GM12878 (cell line): ENCODE measurements at regions not wholly inside any gene's neighbourhood (a gene's known extent, or its start where the extent isn't known, plus 50 kb on each side); places are given as distances from the start of the nearest gene placed in this dataset.

ENCODE experiments used
- BRCA1 ChIP-seq: IDR thresholded peaks from 2 replicates; pipeline ENCODE4 v1.6.1; 2011; ENCODE audit warnings: low read depth, low read length, improper control_type of control experiment
- EED ChIP-seq: sonication (generic); IDR thresholded peaks from 2 replicates; pipeline ENCODE4 v1.6.1; 2016; ENCODE audit warnings: antibody characterized with exemption, low read depth
- EP300 ChIP-seq, 2 experiments: fragments of 150-350 bp in 1 of 2; IDR thresholded peaks; 2 replicates each; pipeline ENCODE4 v1.6.1; 2011 to 2012; ENCODE audit warnings: low read depth in 2 of 2, low read length in 2 of 2, borderline replicate concordance in 1 of 2, improper control_type of control experiment in 1 of 2, inconsistent platforms in 1 of 2; ENCODE audit not compliant: control insufficient read depth in 1 of 2
- EZH2 ChIP-seq: IDR thresholded peaks from 2 replicates; pipeline ENCODE4 v1.6.1; 2012; ENCODE audit warnings: low read depth, mild to moderate bottlenecking, control low read depth, inconsistent platforms, low read length, borderline replicate concordance; ENCODE audit not compliant: control insufficient read depth
- MYC ChIP-seq: IDR thresholded peaks from 2 replicates; pipeline ENCODE4 v1.6.1; 2011; ENCODE audit warnings: mild to moderate bottlenecking, low read length, moderate library complexity, inconsistent platforms; ENCODE audit not compliant: insufficient read depth, insufficient replicate concordance, insufficient read length, severe bottlenecking
- NR2C1 ChIP-seq: fragments of 450-650 bp; IDR thresholded peaks from 2 replicates; pipeline ENCODE4 v1.6.1; 2017; ENCODE audit warnings: antibody characterized with exemption, mild to moderate bottlenecking, moderate library complexity
- POLR2A ChIP-seq: IDR thresholded peaks from 2 replicates; pipeline ENCODE4 v1.6.1; 2011; ENCODE audit warnings: low read depth, mild to moderate bottlenecking, low read length
- TCF7 ChIP-seq: IDR thresholded peaks from 2 replicates; pipeline ENCODE4 v1.6.1; 2014; ENCODE audit warnings: antibody characterized with exemption, borderline replicate concordance
- TF ChIP-seq, protein P1 (sequence below): IDR thresholded peaks from 2 replicates; pipeline ENCODE4 v1.6.1; 2012; ENCODE audit warnings: mild to moderate bottlenecking, low read depth, low read length
- TF ChIP-seq, protein P2 (sequence below), 3 experiments: IDR thresholded peaks in 2 of 3; conservative IDR thresholded peaks in 1 of 3; 2 replicates each; pipeline ENCODE4 v1.5.1; 2011; ENCODE audit warnings: low read depth in 3 of 3, low read length in 3 of 3, mild to moderate bottlenecking in 3 of 3, control low read depth in 2 of 3, moderate library complexity in 2 of 3, inconsistent platforms in 1 of 3, mixed read lengths in 1 of 3; ENCODE audit not compliant: control insufficient read depth in 2 of 3, insufficient read depth in 1 of 3; ENCODE audit errors: extremely low read depth in 1 of 3
- TF ChIP-seq, protein P3 (sequence below): fragments of 450-650 bp; IDR thresholded peaks from 2 replicates; pipeline ENCODE4 v1.6.1; 2017; ENCODE audit warnings: borderline replicate concordance

DNA sequence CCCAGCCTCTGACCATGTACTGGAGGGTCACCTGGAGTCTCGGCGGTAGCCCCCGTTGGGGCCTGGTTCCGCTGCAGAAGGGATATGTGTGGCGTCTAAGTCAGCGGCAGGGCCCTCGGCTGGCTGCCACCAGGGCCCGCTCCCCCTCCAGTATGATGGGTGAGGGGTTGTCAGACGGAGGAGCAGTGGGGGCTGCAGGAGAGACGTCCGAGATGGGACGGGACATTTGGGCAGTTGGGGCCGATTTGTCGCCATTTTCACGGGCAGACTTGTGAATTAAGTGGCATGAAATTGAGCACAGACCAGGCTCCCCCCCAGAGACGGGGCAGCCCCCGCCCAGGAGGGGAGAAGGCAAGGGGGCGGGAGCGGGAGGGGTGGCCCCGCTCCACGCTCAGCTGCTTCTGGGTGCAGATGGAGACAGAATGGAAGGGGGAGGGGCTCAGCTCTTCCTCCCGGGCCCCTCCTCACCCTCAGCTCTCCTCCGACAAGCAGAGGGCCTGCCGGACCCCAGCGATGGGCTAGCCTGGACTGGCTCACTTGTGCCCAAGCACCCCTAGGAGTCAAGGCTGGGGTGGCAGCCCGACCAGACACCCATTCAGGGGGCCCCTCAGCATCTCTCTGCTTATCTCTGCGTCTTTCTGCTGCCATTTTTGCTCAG lies 52.7 kb upstream of the LHX1 start:
- TF ChIP-seq NR2C1, result no peak
- TF ChIP-seq, protein P1, sequence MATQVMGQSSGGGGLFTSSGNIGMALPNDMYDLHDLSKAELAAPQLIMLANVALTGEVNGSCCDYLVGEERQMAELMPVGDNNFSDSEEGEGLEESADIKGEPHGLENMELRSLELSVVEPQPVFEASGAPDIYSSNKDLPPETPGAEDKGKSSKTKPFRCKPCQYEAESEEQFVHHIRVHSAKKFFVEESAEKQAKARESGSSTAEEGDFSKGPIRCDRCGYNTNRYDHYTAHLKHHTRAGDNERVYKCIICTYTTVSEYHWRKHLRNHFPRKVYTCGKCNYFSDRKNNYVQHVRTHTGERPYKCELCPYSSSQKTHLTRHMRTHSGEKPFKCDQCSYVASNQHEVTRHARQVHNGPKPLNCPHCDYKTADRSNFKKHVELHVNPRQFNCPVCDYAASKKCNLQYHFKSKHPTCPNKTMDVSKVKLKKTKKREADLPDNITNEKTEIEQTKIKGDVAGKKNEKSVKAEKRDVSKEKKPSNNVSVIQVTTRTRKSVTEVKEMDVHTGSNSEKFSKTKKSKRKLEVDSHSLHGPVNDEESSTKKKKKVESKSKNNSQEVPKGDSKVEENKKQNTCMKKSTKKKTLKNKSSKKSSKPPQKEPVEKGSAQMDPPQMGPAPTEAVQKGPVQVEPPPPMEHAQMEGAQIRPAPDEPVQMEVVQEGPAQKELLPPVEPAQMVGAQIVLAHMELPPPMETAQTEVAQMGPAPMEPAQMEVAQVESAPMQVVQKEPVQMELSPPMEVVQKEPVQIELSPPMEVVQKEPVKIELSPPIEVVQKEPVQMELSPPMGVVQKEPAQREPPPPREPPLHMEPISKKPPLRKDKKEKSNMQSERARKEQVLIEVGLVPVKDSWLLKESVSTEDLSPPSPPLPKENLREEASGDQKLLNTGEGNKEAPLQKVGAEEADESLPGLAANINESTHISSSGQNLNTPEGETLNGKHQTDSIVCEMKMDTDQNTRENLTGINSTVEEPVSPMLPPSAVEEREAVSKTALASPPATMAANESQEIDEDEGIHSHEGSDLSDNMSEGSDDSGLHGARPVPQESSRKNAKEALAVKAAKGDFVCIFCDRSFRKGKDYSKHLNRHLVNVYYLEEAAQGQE, result no peak
- no peak for TF ChIP-seq POLR2A
- no peak for TF ChIP-seq EED
- TF ChIP-seq EZH2, result no peak
- no peak for TF ChIP-seq EP300 (IDR thresholded peaks at IDR 0.05; ENCODE audit: borderline replicate concordance in 1 of 2, control insufficient read depth in 1 of 2, low read depth in 2 of 2, low read length in 2 of 2)
- TF ChIP-seq, protein P2, sequence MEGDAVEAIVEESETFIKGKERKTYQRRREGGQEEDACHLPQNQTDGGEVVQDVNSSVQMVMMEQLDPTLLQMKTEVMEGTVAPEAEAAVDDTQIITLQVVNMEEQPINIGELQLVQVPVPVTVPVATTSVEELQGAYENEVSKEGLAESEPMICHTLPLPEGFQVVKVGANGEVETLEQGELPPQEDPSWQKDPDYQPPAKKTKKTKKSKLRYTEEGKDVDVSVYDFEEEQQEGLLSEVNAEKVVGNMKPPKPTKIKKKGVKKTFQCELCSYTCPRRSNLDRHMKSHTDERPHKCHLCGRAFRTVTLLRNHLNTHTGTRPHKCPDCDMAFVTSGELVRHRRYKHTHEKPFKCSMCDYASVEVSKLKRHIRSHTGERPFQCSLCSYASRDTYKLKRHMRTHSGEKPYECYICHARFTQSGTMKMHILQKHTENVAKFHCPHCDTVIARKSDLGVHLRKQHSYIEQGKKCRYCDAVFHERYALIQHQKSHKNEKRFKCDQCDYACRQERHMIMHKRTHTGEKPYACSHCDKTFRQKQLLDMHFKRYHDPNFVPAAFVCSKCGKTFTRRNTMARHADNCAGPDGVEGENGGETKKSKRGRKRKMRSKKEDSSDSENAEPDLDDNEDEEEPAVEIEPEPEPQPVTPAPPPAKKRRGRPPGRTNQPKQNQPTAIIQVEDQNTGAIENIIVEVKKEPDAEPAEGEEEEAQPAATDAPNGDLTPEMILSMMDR (IDR thresholded peaks at IDR 0.05 in 2 of 3, conservative IDR thresholded peaks at IDR 0.05 in 1 of 3; ENCODE audit: control insufficient read depth in 2 of 3, extremely low read depth in 1 of 3, insufficient read depth in 1 of 3, low read depth in 3 of 3, low read length in 3 of 3), result no peak
- TF ChIP-seq, protein P3, sequence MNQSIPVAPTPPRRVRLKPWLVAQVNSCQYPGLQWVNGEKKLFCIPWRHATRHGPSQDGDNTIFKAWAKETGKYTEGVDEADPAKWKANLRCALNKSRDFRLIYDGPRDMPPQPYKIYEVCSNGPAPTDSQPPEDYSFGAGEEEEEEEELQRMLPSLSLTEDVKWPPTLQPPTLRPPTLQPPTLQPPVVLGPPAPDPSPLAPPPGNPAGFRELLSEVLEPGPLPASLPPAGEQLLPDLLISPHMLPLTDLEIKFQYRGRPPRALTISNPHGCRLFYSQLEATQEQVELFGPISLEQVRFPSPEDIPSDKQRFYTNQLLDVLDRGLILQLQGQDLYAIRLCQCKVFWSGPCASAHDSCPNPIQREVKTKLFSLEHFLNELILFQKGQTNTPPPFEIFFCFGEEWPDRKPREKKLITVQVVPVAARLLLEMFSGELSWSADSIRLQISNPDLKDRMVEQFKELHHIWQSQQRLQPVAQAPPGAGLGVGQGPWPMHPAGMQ, result no peak
- TF ChIP-seq MYC, result no peak
- TF ChIP-seq BRCA1, result no peak
- TF ChIP-seq TCF7, result no peak
